Adrenal gland (tissue), 9 donors: ENCODE measurements at regions not wholly inside any gene's neighbourhood (a gene's known extent, or its start where the extent isn't known, plus 50 kb on each side); places are given as distances from the start of the nearest gene placed in this dataset.
"Not testable (repeated sequence)": the region's sequence is repeated elsewhere in the genome, so short reads cannot be mapped to it uniquely, and the experiment has no call there.

ENCODE experiments used
- DNase-seq, 7 donors: peaks; one replicate each; pipeline ENCODE4 v3.0.0-alpha.2; 2019 to 2020
- H3K27ac ChIP-seq, 5 donors: fragments of 200-600 bp; sonication (generic) in 4 of 5; 1 replicate in 3 of 5; 2 replicates in 2 of 5; pipeline versions ENCODE4 v1.5.1 to v1.8.0; 2016 to 2020; ENCODE audit warnings: mild to moderate bottlenecking in 1 of 5
- H3K27me3 ChIP-seq: fragments of 200-600 bp; 2 replicates; pipeline ENCODE4 v1.8.0; 2021
- H3K36me3 ChIP-seq, 2 donors: fragments of 200-600 bp; replicated peaks in 1 of 2; 1 replicate in 1 of 2; 2 replicates in 1 of 2; pipeline versions ENCODE4 v1.5.1 to v1.8.0; 2018 to 2022
- H3K4me1 ChIP-seq, 2 donors: fragments of 200-600 bp; replicated peaks in 1 of 2; 1 replicate in 1 of 2; 2 replicates in 1 of 2; pipeline versions ENCODE4 v1.5.1 to v1.8.0; 2018 to 2021
- H3K4me3 ChIP-seq, 4 donors: fragments of 200-600 bp; sonication (generic) in 3 of 4; one replicate each; pipeline ENCODE4 v1.5.1; 2016 to 2018
- H3K9me3 ChIP-seq, 3 donors: fragments of 200-600 bp; sonication (generic) in 1 of 3; replicated peaks in 1 of 3; 1 replicate in 2 of 3; 2 replicates in 1 of 3; pipeline versions ENCODE4 v1.5.1 to v1.8.0; 2016 to 2021
- POLR2A ChIP-seq, 2 donors: fragments of 450-650 bp; IDR thresholded peaks; one replicate each; pipeline ENCODE4 v1.6.1; 2017; ENCODE audit warnings: antibody characterized with exemption in 2 of 2, mild to moderate bottlenecking in 2 of 2, moderate library complexity in 1 of 2
- WGBS, 4 donors: extraction: QIAGEN DNeasy Blood & Tissue Kit in 2 of 4; methylation state at CpG; one replicate each; pipeline versions ENCODE4 v1.1.5 to v1.1.7; 2013 to 2017; 5-methylcytosine and 5-hydroxymethylcytosine counted together
- intact Hi-C, 2 donors: fragments of 100-400 bp; cut with DNase I; formaldehyde crosslinking; loops; one replicate each; pipeline versions ENCODE4 v1.14.1 to v1.15.0; 2022 to 2023
- TF ChIP-seq, protein P1 (sequence below), 6 experiments: fragments of 450-650 bp in 4 of 6; fragments of 200-600 bp in 2 of 6; sonication (generic) in 1 of 6; IDR thresholded peaks; 1 replicate in 5 of 6; 2 replicates in 1 of 6; pipeline versions ENCODE4 v1.5.1 to v1.8.0; 2016 to 2021; ENCODE audit warnings: antibody characterized with exemption in 6 of 6, mild to moderate bottlenecking in 2 of 6, moderate library complexity in 1 of 6
- donor health status: healthy with polysubstance abuse.
- donor health status: Bipolar disorder and iron deficiency.
- donor health status: DM: yes; HTN: yes; CAD: no.
- donor health status: DM: no; HTN: no; CAD: no.
- donor health status: DM: no; HTN: no; CAD: no.

DNA sequence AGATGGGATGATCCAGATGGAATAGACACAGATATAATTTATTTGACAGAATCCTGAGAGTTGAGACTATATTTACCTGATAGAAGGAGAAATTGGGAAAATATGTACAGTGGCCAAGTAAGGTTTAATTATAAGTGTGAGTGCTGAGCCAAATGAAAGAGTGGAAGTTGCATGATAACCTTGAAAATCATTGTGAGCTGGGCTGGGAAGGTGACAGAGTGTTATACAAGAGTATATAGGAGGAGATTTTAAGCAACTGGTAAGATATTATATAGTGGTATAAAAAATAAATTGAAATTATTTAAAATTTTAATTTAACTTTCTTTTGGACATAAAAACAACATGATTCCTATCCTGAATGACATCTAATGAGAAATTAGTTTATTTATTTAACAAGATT, 340.8 kb downstream of the NUP35 start:
- intact Hi-C loops: no loop called here
- Histone ChIP-seq H3K4me3 (no peak overlapping the region), H3K36me3 (no peaks in the 10 kb centered on the region), H3K4me1 (no peaks in the 10 kb centered on the region), H3K27me3 (no peaks in the 10 kb centered on the region), H3K27ac (no peak overlapping the region), H3K9me3 (peaks cover 0 to 4% (median 0%) of the 10 kb centered on the region in 3 donors)
- no peak for TF ChIP-seq POLR2A (IDR thresholded peaks at IDR 0.05)
- TF ChIP-seq, protein P1, sequence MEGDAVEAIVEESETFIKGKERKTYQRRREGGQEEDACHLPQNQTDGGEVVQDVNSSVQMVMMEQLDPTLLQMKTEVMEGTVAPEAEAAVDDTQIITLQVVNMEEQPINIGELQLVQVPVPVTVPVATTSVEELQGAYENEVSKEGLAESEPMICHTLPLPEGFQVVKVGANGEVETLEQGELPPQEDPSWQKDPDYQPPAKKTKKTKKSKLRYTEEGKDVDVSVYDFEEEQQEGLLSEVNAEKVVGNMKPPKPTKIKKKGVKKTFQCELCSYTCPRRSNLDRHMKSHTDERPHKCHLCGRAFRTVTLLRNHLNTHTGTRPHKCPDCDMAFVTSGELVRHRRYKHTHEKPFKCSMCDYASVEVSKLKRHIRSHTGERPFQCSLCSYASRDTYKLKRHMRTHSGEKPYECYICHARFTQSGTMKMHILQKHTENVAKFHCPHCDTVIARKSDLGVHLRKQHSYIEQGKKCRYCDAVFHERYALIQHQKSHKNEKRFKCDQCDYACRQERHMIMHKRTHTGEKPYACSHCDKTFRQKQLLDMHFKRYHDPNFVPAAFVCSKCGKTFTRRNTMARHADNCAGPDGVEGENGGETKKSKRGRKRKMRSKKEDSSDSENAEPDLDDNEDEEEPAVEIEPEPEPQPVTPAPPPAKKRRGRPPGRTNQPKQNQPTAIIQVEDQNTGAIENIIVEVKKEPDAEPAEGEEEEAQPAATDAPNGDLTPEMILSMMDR (IDR thresholded peaks at IDR 0.05): no peak
- no peak for DNase-seq

DNA sequence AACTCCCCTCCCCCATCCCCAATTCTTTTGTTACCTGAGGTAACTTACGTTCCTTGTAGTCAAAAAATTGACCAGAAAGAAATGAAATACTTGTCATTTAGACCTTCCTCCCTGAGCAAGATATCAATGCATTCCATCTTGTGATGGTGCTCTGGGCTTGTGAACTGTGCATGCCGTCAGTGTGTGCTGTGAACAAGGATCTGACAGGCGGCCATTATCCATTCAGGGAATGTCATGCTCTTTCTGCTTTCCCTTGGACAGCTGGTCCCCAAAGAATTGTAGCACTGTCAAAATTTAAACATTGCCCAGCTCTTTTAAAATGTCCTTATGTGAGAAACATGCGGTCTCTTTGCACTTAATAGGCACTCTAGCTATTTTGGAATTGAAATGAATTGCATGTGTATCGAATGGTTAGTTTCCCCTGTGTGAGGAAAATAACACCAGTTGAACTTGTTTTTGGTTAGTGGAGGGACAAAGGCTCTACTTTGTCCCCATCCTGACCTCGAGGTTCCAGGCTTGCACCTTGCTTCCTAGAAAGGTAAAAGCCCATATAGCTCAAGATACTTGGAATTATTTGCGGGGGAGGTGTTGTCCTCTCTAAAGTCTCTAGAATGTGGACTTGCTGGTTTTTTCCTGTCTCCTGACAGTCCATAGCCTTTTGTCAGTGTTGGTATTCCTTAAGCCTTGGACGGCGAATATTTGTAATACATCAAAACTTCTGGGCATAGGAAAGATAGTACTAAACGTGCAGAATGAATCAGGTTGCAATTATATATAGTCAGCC, 350.9 kb downstream of the NUP35 start:
- H3K27me3 ChIP-seq: no peaks in the 10 kb centered on the region
- H3K36me3 ChIP-seq: no peaks in the 10 kb centered on the region
- no peak for DNase-seq
- 70 to 77% (median 74%) methylated on average over 9 to 10 of the region's 10 CpGs for WGBS, 4 donors
- no peak overlapping the region for H3K27ac ChIP-seq
- H3K4me3 ChIP-seq: no peak overlapping the region
- H3K4me1 ChIP-seq: no peaks in the 10 kb centered on the region
- no peaks in the 10 kb centered on the region for H3K9me3 ChIP-seq
- no peak for TF ChIP-seq POLR2A (IDR thresholded peaks at IDR 0.05)
- TF ChIP-seq, protein P1 (IDR thresholded peaks at IDR 0.05): no peak
- intact Hi-C loops: no loop called here

DNA sequence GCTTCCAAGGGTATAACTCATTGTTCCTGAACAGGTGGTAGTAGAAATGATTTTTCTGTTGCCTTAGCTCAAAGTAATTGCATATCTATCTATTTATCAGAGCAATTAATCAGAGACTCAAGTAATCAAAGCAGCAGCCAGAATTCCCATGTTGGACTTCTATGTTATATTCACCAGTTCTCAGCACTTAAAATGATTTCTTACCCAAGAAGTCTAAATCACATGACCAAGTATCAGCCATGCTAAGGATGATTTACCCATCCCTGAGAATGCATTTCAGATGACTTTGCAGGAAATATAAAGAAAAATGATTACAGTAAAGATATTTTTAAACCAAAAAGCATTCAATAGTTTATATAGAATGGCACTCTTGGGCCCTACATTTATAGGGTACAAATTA, 352.2 kb downstream of the NUP35 start:
- intact Hi-C loops: no loop called here

DNA sequence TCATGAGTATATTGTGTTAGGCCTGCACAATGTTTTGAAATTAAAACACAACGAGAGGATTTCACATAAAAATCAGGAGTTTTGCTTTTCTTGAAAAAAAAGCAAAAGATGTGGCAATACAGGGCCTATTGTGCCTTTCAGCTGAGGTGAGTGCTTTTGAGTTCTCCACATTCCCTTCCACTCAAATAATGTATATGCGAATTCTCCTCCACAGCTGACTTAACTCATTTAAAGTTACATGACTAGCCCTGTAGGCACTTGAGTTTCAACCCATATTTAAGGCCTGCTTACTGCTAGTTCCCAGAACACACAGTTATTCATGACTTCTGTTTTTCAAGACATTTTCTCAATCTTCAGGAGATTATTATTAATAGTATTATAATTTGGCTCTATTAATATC, 353.1 kb downstream of the NUP35 start:
- no peaks in the 10 kb centered on the region for H3K36me3 ChIP-seq
- H3K27ac ChIP-seq: no peak overlapping the region
- 61 to 73% (median 68%) methylated on average over 2 of the region's 2 CpGs for WGBS, 4 donors
- no peaks in the 10 kb centered on the region for H3K27me3 ChIP-seq
- TF ChIP-seq POLR2A (IDR thresholded peaks at IDR 0.05): no peak
- TF ChIP-seq, protein P1 (IDR thresholded peaks at IDR 0.05): no peak
- no peaks in the 10 kb centered on the region for H3K9me3 ChIP-seq
- intact Hi-C loops: no loop called here
- no peak for DNase-seq
- H3K4me3 ChIP-seq: no peak overlapping the region
- no peaks in the 10 kb centered on the region for H3K4me1 ChIP-seq

More for the DNA sequence above, 352.2 kb downstream of the NUP35 start:
- no peaks in the 10 kb centered on the region for H3K36me3 ChIP-seq
- no peaks in the 10 kb centered on the region for H3K27me3 ChIP-seq
- H3K4me1 ChIP-seq: no peaks in the 10 kb centered on the region
- TF ChIP-seq, protein P1 (IDR thresholded peaks at IDR 0.05): no peak
- no peak for TF ChIP-seq POLR2A (IDR thresholded peaks at IDR 0.05)
- no peaks in the 10 kb centered on the region for H3K9me3 ChIP-seq
- H3K27ac ChIP-seq: no peak overlapping the region
- no peak for DNase-seq
- no peak overlapping the region for H3K4me3 ChIP-seq

DNA sequence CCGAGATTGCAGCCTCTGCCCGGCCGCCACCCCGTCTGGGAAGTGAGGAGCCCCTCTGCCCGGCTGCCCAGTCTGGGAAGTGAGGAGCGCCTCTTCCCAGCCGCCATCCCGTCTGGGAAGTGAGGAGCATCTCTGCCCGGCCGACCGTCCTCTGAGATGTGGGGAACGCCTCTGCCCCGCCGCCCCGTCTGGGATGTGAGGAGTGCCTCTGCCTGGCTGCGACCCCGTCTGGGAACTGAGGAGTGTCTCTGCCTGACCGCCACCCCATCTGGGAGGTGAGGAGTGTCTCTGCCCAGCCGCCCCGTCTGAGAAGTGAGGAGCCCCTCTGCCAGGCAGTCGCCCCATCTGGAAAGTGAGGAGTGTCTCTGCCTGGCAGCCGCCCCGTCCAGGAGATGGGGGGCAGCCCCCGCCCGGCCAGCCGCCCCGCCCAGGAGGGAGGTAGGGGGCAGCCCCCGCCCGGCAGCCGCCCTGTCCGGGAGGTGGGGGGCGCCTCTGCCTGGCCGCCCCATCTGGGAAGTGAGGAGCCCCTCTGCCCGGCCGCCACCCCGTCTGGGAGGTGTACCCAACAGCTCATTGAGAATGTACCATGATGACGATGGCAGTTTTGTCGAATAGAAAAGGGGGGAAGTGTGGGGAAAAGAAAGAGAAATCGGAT, 354.8 kb downstream of the NUP35 start:
- DNase-seq, H3K4me3 ChIP-seq, H3K9me3 ChIP-seq, intact Hi-C loops, H3K27me3 ChIP-seq, H3K27ac ChIP-seq, H3K36me3 ChIP-seq, H3K4me1 ChIP-seq: not testable (repeated sequence)
- 90 to 96% (median 95%) methylated on average over 7 to 39 of the region's 39 CpGs for WGBS, 4 donors
